Testis (tissue), 2 donors: ENCODE measurements at regions not wholly inside any gene's neighbourhood (a gene's known extent, or its start where the extent isn't known, plus 50 kb on each side); places are given as distances from the start of the nearest gene placed in this dataset.

ENCODE experiments used
- POLR2A ChIP-seq: fragments of 450-650 bp; IDR thresholded peaks from one replicate; pipeline ENCODE4 v1.6.1; 2017; ENCODE audit warnings: antibody characterized with exemption, mild to moderate bottlenecking, moderate library complexity
- TF ChIP-seq, protein P1 (sequence below), 3 experiments: fragments of 450-650 bp in 2 of 3; fragments of 200-600 bp in 1 of 3; sonication (generic) in 1 of 3; IDR thresholded peaks; one replicate each; pipeline ENCODE4 v1.5.1; 2016 to 2019; ENCODE audit warnings: antibody characterized with exemption in 3 of 3, mild to moderate bottlenecking in 2 of 3, moderate library complexity in 1 of 3

DNA sequence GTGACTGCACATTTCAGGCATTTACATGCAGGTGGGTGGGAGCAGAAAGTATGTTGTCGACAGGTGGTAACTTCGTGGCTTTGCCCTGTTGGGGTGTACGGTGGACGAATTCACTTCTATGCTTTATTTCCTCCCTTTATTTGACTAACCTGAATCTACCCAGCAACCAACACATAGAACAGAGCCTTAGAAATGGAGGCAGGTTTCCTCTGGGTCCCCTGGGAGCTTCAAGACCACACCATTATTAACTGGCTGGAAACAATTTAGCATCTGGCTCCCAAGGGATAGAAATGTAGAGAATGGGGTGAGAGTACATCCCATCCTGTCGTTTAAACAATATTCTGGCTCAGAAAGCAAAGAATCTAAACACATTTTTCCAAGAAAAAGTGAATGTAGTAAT is 244.4 kb downstream of the DLEU7 start:
- TF ChIP-seq, protein P1, sequence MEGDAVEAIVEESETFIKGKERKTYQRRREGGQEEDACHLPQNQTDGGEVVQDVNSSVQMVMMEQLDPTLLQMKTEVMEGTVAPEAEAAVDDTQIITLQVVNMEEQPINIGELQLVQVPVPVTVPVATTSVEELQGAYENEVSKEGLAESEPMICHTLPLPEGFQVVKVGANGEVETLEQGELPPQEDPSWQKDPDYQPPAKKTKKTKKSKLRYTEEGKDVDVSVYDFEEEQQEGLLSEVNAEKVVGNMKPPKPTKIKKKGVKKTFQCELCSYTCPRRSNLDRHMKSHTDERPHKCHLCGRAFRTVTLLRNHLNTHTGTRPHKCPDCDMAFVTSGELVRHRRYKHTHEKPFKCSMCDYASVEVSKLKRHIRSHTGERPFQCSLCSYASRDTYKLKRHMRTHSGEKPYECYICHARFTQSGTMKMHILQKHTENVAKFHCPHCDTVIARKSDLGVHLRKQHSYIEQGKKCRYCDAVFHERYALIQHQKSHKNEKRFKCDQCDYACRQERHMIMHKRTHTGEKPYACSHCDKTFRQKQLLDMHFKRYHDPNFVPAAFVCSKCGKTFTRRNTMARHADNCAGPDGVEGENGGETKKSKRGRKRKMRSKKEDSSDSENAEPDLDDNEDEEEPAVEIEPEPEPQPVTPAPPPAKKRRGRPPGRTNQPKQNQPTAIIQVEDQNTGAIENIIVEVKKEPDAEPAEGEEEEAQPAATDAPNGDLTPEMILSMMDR (IDR thresholded peaks at IDR 0.05) = no peak
- no peak for TF ChIP-seq POLR2A
